CD14-positive monocyte (primary cell): ENCODE measurements at regions not wholly inside any gene's neighbourhood (a gene's known extent, or its start where the extent isn't known, plus 50 kb on each side); places are given as distances from the start of the nearest gene placed in this dataset.

Source experiments
- DNase-seq, 3 donors: peaks; one replicate each; pipeline ENCODE4 v3.0.0-alpha.2; 2011 to 2022
- H2AFZ ChIP-seq: 2 replicates; pipeline ENCODE4 v1.6.0; 2012; ENCODE audit warnings: mild to moderate bottlenecking, low read depth, low read length, inconsistent platforms; ENCODE audit not compliant: insufficient read depth, poor library complexity, severe bottlenecking
- H3K27ac ChIP-seq, 2 donors: 1 replicate in 1 of 2; 2 replicates in 1 of 2; pipeline ENCODE4 v1.5.1; 2012 to 2013; ENCODE audit warnings: low read length in 2 of 2, control low read depth in 1 of 2, inconsistent platforms in 1 of 2, low read depth in 1 of 2, mild to moderate bottlenecking in 1 of 2
- H3K27me3 ChIP-seq, 2 donors: one replicate each; pipeline versions ENCODE4 v1.6.0 to v1.6.1; 2011 to 2013; ENCODE audit warnings: low read length in 2 of 2; ENCODE audit not compliant: control insufficient read depth in 2 of 2, insufficient read depth in 2 of 2
- H3K36me3 ChIP-seq, 2 donors: replicated peaks in 1 of 2; 1 replicate in 1 of 2; 2 replicates in 1 of 2; pipeline versions ENCODE4 v1.5.1 to v1.6.1; 2012 to 2013; ENCODE audit warnings: low read length in 2 of 2, control low read depth in 1 of 2, inconsistent platforms in 1 of 2, mild to moderate bottlenecking in 1 of 2; ENCODE audit not compliant: insufficient read depth in 2 of 2, control insufficient read depth in 1 of 2
- H3K4me1 ChIP-seq, 2 donors: 1 replicate in 1 of 2; 2 replicates in 1 of 2; pipeline versions ENCODE4 v1.5.1 to v1.6.1; 2012 to 2013; ENCODE audit warnings: low read length in 2 of 2, control low read depth in 1 of 2, inconsistent platforms in 1 of 2, mild to moderate bottlenecking in 1 of 2, moderate library complexity in 1 of 2; ENCODE audit not compliant: insufficient read depth in 2 of 2, control insufficient read depth in 1 of 2
- H3K4me2 ChIP-seq: replicated peaks from 2 replicates; pipeline ENCODE3; 2012; ENCODE audit warnings: low read length, moderate library complexity, mild to moderate bottlenecking; ENCODE audit not compliant: poor library complexity, severe bottlenecking; ENCODE audit errors: extremely low read depth
- H3K4me3 ChIP-seq, 3 experiments: fragments of 200-600 bp in 1 of 3; sonication (generic) in 1 of 3; replicated peaks in 1 of 3; 1 replicate in 2 of 3; 2 replicates in 1 of 3; pipeline ENCODE4 v1.5.1; 2011 to 2013; ENCODE audit warnings: low read length in 3 of 3, mild to moderate bottlenecking in 3 of 3, control low read depth in 2 of 3, low read depth in 2 of 3, inconsistent platforms in 1 of 3, moderate library complexity in 1 of 3
- H3K79me2 ChIP-seq: 2 replicates; pipeline ENCODE4 v1.6.0; 2012; ENCODE audit warnings: mild to moderate bottlenecking, control low read depth, inconsistent platforms, low read length, moderate library complexity; ENCODE audit not compliant: insufficient read depth
- H3K9ac ChIP-seq: 2 replicates; pipeline ENCODE4 v1.6.0; 2017; ENCODE audit warnings: low read length, mild to moderate bottlenecking; ENCODE audit not compliant: insufficient read depth, poor library complexity, severe bottlenecking
- H3K9me3 ChIP-seq, 2 donors: replicated peaks in 1 of 2; 1 replicate in 1 of 2; 2 replicates in 1 of 2; pipeline versions ENCODE4 v1.5.1 to v1.6.1; 2012 to 2013; ENCODE audit warnings: low read length in 2 of 2, control low read depth in 1 of 2; ENCODE audit not compliant: control insufficient read depth in 1 of 2, insufficient read depth in 1 of 2
- H4K20me1 ChIP-seq: 2 replicates; pipeline ENCODE4 v1.6.0; 2012; ENCODE audit warnings: mild to moderate bottlenecking, low read length, control low read depth, moderate library complexity; ENCODE audit not compliant: insufficient read depth
- H3K27ac Mint-ChIP-seq, 7 donors: one replicate each; pipeline ENCODE4 v1.8.0; 2020; ENCODE audit warnings: mild to moderate bottlenecking in 7 of 7, mixed read lengths in 7 of 7, moderate library complexity in 6 of 7, inconsistent platforms in 2 of 7
- H3K27me3 Mint-ChIP-seq, 3 donors: one replicate each; pipeline ENCODE4 v1.8.0; 2021 to 2022; ENCODE audit warnings: low read depth in 3 of 3, mild to moderate bottlenecking in 3 of 3, mixed read lengths in 3 of 3, moderate library complexity in 3 of 3, inconsistent platforms in 1 of 3
- H3K36me3 Mint-ChIP-seq, 2 donors: one replicate each; pipeline ENCODE4 v1.8.0; 2020; ENCODE audit warnings: mixed read lengths in 2 of 2, inconsistent platforms in 1 of 2, mild to moderate bottlenecking in 1 of 2
- H3K4me1 Mint-ChIP-seq: one replicate; pipeline ENCODE4 v1.8.0; 2020; ENCODE audit warnings: mild to moderate bottlenecking, mixed read lengths
- H3K4me3 Mint-ChIP-seq, 2 donors: one replicate each; pipeline ENCODE4 v1.8.0; 2020; ENCODE audit warnings: mild to moderate bottlenecking in 2 of 2, mixed read lengths in 2 of 2, moderate library complexity in 1 of 2
- H3K9me3 Mint-ChIP-seq, 7 donors: one replicate each; pipeline ENCODE4 v1.8.0; 2020 to 2022; ENCODE audit warnings: mixed read lengths in 7 of 7, mild to moderate bottlenecking in 6 of 7, moderate library complexity in 6 of 7, inconsistent platforms in 2 of 7
- CTCF ChIP-seq: fragments of 200-600 bp; IDR thresholded peaks from one replicate; pipeline ENCODE4 v1.8.0; 2022; ENCODE audit warnings: antibody characterized with exemption, mild to moderate bottlenecking
- WGBS: methylation state at CpG from one replicate; pipeline ENCODE4 v1.1.5; 2013; ENCODE audit warnings: missing lambda C conversion rate; ENCODE audit not compliant: insufficient coverage; 5-methylcytosine and 5-hydroxymethylcytosine counted together
- intact Hi-C, 2 donors: fragments of 100-400 bp; cut with micrococcal nuclease; formaldehyde crosslinking; loops; one replicate each; pipeline versions ENCODE4 v1.15.0 to v1.15.1; 2023

DNA sequence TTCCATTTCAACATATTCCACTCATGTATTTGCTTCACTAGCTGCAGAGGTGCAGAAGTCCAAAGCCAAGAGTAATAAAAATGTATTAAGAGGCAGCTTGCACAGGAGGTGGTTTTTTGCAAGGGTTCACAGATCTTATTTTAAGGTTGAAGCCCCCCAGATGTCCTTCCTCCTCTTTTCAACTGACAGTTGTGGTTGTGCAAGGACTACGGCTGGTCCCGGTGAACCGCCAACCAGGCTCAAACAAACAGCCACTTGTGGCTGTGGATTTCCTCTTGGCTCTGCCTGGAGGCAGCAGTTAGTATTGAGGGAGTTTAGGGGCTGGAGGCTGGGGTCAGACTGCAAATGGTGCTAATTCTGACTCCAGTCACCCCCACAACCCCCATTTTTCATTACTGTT, 240.7 kb upstream of the TBC1D5 start:
- H3K36me3 ChIP-seq, result no peaks in the 10 kb centered on the region
- no peak for DNase-seq

GRCh38 chr3:17982211-17982880, 239.9 kb upstream of the TBC1D5 start:
- no peak for DNase-seq
- no peaks in the 10 kb centered on the region for H3K27me3 ChIP-seq
- WGBS, result 95% methylated on average over 3 of the region's 3 CpGs
- no peaks in the 10 kb centered on the region for H3K9me3 Mint-ChIP-seq
- no peak overlapping the region for H3K9ac ChIP-seq
- no peak overlapping the region for H3K4me3 Mint-ChIP-seq
- H3K4me1 Mint-ChIP-seq, result peaks cover 31% of the 10 kb centered on the region
- H3K27me3 Mint-ChIP-seq, result no peaks in the 10 kb centered on the region
- H3K36me3 ChIP-seq, result no peaks in the 10 kb centered on the region
- H4K20me1 ChIP-seq, result no peaks in the 10 kb centered on the region
- peak overlapping the region; percentile 59 for H2AFZ ChIP-seq
- H3K4me2 ChIP-seq, result no peak overlapping the region
- H3K9me3 ChIP-seq, result no peaks in the 10 kb centered on the region
- no peaks in the 10 kb centered on the region for H3K79me2 ChIP-seq
- H3K4me3 ChIP-seq, result no peak overlapping the region
- H3K36me3 Mint-ChIP-seq, result no peaks in the 10 kb centered on the region
- no peak overlapping the region for H3K27ac ChIP-seq
- H3K27ac Mint-ChIP-seq, result no peak overlapping the region
- TF ChIP-seq CTCF, result no peak
- intact Hi-C loops, result no loop called here
- H3K4me1 ChIP-seq, result peaks cover 17 to 19% of the 10 kb centered on the region in 2 donors

More for the DNA sequence above, 240.7 kb upstream of the TBC1D5 start:
- Histone ChIP-seq H3K27ac (no peak overlapping the region), H3K4me3 (no peak overlapping the region), H3K27me3 (no peaks in the 10 kb centered on the region), H3K79me2 (no peaks in the 10 kb centered on the region), H2AFZ (peak overlapping the region; percentile 59), H3K9ac (no peak overlapping the region), H3K4me1 (peaks cover 17 to 19% of the 10 kb centered on the region in 2 donors), H4K20me1 (no peaks in the 10 kb centered on the region), H3K9me3 (no peaks in the 10 kb centered on the region), H3K4me2 (no peak overlapping the region)
- intact Hi-C loops, result no loop called here
- no peak for TF ChIP-seq CTCF
- Mint-ChIP-seq H3K4me1 (peaks cover 34% of the 10 kb centered on the region), H3K9me3 (peaks cover 0 to 2% (median 0%) of the 10 kb centered on the region in 7 donors), H3K36me3 (no peaks in the 10 kb centered on the region), H3K27me3 (no peaks in the 10 kb centered on the region), H3K27ac (no peak overlapping the region), H3K4me3 (no peak overlapping the region)
- no CpG with 5 or more reads among the region's 3 CpGs for WGBS
